Kidney (tissue), 13 donors: ENCODE measurements at regions not wholly inside any gene's neighbourhood (a gene's known extent, or its start where the extent isn't known, plus 50 kb on each side); places are given as distances from the start of the nearest gene placed in this dataset.

ENCODE experiments used
- DNase-seq, 5 donors: peaks; one replicate each; pipeline ENCODE4 v3.0.0-alpha.2; 2013 to 2020
- FAIRE-seq: peaks from 2 replicates; lab custom pipeline; 2012; peaks lifted over from hg19 to GRCh38; lab: Jason Lieb, UNC
- H3K27ac ChIP-seq, 2 donors: one replicate each; pipeline ENCODE4 v1.7.0; 2013; ENCODE audit warnings: low read depth in 2 of 2, low read length in 2 of 2, inconsistent platforms in 1 of 2
- H3K27me3 ChIP-seq: one replicate; pipeline ENCODE4 v1.7.1; 2013; ENCODE audit warnings: low read length, inconsistent platforms; ENCODE audit not compliant: control insufficient read depth, insufficient read depth
- H3K36me3 ChIP-seq, 3 donors: one replicate each; pipeline versions ENCODE4 v1.7.0 to v1.7.1; 2013; ENCODE audit warnings: low read length in 3 of 3, control low read depth in 1 of 3, inconsistent platforms in 1 of 3; ENCODE audit not compliant: insufficient read depth in 3 of 3, control insufficient read depth in 2 of 3
- H3K4me1 ChIP-seq, 3 donors: one replicate each; pipeline versions ENCODE4 v1.7.0 to v1.7.1; 2013; ENCODE audit warnings: low read length in 3 of 3, inconsistent platforms in 1 of 3, low read depth in 1 of 3; ENCODE audit not compliant: control insufficient read depth in 2 of 3, insufficient read depth in 2 of 3
- H3K4me3 ChIP-seq, 3 donors: one replicate each; pipeline versions ENCODE4 v1.7.0 to v1.8.1; 2013; ENCODE audit warnings: low read length in 3 of 3, control low read depth in 1 of 3, inconsistent platforms in 1 of 3
- H3K9ac ChIP-seq, 3 donors: one replicate each; pipeline versions ENCODE4 v1.7.0 to v1.7.1; 2013; ENCODE audit warnings: low read length in 3 of 3, control low read depth in 1 of 3, inconsistent platforms in 1 of 3
- H3K9me3 ChIP-seq, 3 donors: one replicate each; pipeline versions ENCODE4 v1.7.0 to v1.7.1; 2013; ENCODE audit warnings: low read length in 3 of 3, control low read depth in 1 of 3, inconsistent platforms in 1 of 3; ENCODE audit not compliant: control insufficient read depth in 2 of 3, insufficient read depth in 1 of 3
- intact Hi-C: fragments of 100-400 bp; cut with DNase I; formaldehyde crosslinking; loops from one replicate; pipeline ENCODE4 v1.11.1; 2022
- TF ChIP-seq, protein P1 (sequence below): IDR thresholded peaks from 3 replicates; pipeline ENCODE4 v1.5.1; 2012; ENCODE audit warnings: mild to moderate bottlenecking, moderate library complexity, borderline replicate concordance; ENCODE audit not compliant: insufficient read depth; ENCODE audit errors: extremely low read depth
- donor health status: control.
- donor health status: control.
- donor health status: control.
- donor health status: control.
- donor health status: control.
- donor health status: DM: yes; HTN: yes; CAD: no.
- donor health status: Normal renal cell carcinoma (clear cell type).

DNA sequence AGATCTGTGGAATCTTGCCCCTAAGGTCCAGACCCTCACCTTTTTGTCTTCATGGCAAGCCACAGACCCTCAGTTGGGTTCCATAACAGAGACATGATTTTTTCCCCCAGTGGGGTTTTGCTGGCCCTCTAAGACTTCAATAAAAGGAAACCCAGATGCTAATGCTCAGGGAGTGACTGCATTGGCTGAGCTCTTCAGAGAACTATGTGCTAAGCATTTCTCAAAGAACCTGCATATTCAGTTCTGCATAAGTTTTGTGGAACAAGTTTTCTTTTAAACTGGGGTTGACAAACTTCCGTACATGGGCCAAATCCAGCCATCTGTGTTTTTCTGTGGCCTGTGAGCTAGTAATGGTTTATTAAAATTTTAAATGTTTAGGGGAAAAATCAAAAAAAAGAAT is 159.8 kb upstream of the GDNF start:
- intact Hi-C loops: no loop called here
- DNase-seq (no peak), FAIRE-seq (no peak)
- H3K4me3 ChIP-seq: no peak overlapping the region
- H3K27ac ChIP-seq: no peak overlapping the region
- no peak overlapping the region for H3K9ac ChIP-seq
- no peaks in the 10 kb centered on the region for H3K36me3 ChIP-seq
- TF ChIP-seq, protein P1, sequence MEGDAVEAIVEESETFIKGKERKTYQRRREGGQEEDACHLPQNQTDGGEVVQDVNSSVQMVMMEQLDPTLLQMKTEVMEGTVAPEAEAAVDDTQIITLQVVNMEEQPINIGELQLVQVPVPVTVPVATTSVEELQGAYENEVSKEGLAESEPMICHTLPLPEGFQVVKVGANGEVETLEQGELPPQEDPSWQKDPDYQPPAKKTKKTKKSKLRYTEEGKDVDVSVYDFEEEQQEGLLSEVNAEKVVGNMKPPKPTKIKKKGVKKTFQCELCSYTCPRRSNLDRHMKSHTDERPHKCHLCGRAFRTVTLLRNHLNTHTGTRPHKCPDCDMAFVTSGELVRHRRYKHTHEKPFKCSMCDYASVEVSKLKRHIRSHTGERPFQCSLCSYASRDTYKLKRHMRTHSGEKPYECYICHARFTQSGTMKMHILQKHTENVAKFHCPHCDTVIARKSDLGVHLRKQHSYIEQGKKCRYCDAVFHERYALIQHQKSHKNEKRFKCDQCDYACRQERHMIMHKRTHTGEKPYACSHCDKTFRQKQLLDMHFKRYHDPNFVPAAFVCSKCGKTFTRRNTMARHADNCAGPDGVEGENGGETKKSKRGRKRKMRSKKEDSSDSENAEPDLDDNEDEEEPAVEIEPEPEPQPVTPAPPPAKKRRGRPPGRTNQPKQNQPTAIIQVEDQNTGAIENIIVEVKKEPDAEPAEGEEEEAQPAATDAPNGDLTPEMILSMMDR: no peak
- H3K9me3 ChIP-seq: no peaks in the 10 kb centered on the region
- H3K4me1 ChIP-seq: no peaks in the 10 kb centered on the region
- no peaks in the 10 kb centered on the region for H3K27me3 ChIP-seq

DNA sequence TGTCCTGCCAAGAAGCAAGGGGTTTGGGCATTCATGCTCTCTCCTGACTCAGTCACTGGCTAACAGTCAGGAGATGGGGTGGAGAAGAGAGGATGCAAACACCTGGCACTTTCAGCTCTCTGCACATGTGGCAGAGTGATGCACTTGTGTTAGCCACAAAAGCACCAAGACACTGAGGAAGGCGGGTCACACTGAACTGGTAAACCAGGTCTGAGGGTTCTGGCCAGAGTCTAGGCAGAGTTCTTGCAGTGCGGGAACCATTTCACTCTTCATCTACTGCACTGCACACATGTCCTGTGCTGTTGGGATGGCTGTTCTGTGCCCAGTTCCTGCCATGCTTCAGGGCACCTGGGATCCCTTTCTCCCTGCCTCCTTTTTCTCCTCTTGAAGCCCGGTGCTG is 157.1 kb upstream of the GDNF start:
- TF ChIP-seq, protein P1: no peak
- FAIRE-seq (no peak), DNase-seq (no peak)
- Histone ChIP-seq H3K4me3 (no peak overlapping the region), H3K9ac (no peak overlapping the region), H3K4me1 (no peaks in the 10 kb centered on the region), H3K36me3 (no peaks in the 10 kb centered on the region), H3K27me3 (no peaks in the 10 kb centered on the region), H3K9me3 (no peaks in the 10 kb centered on the region), H3K27ac (no peak overlapping the region)
- intact Hi-C loops: no loop called here

DNA sequence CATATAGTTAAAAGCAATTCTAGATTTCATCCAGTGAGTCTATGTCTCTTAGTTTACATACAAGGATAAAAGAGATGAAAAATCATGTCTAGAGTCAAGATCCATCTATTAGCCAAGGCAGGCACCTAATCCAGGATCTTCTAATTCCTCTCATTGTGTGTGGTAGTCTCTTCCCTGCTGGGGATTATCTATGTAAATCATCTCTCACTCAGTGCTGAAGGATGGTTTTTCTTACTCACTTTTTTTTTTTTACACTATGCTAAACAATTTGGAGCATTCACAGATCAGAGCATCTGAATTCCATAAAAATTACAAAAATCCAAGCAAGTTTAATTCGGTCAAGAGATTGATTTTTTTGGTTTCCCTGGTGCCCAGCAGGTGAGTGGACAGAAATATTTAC is 154.9 kb upstream of the GDNF start:
- FAIRE-seq: no peak
- H3K4me3 ChIP-seq: no peak overlapping the region
- intact Hi-C loops: no loop called here
- no peak for DNase-seq
- no peaks in the 10 kb centered on the region for H3K27me3 ChIP-seq
- no peaks in the 10 kb centered on the region for H3K4me1 ChIP-seq
- no peak overlapping the region for H3K27ac ChIP-seq
- TF ChIP-seq, protein P1: no peak
- no peaks in the 10 kb centered on the region for H3K36me3 ChIP-seq
- H3K9ac ChIP-seq: no peak overlapping the region
- no peaks in the 10 kb centered on the region for H3K9me3 ChIP-seq
